ENCODE measurements at regions not wholly inside any gene's neighbourhood (a gene's known extent, or its start where the extent isn't known, plus 50 kb on each side); places are given as distances from the start of the nearest gene placed in this dataset.
"Not testable (repeated sequence)": the region's sequence is repeated elsewhere in the genome, so short reads cannot be mapped to it uniquely, and the experiment has no call there.

- TF ChIP-seq EZH2 (IDR thresholded peaks at IDR 0.05; ENCODE audit: insufficient read depth, poor library complexity, severe bottlenecking); EZH2phosphoT487 (IDR thresholded peaks at IDR 0.05; ENCODE audit: insufficient read depth, low read depth): not testable (repeated sequence)
These were observed 52.6 kb upstream of the GOLGA8O start for GRCh38 chr15:32508081-32508480.

Data from GM23248 (cell line).